ENCODE measurements at regions not wholly inside any gene's neighbourhood (a gene's known extent, or its start where the extent isn't known, plus 50 kb on each side); places are given as distances from the start of the nearest gene placed in this dataset.

- TF ChIP-seq CTCF (IDR thresholded peaks at IDR 0.05 in 4 of 5, conservative IDR thresholded peaks at IDR 0.05 in 1 of 5) (no peak), POLR2A (IDR thresholded peaks at IDR 0.05) (no peak)
Measured at GRCh38 chr4:13209600-13209999, 274.5 kb downstream of the RAB28 start.
